Mesothelial cell of epicardium (in vitro differentiated cells): ENCODE measurements at regions not wholly inside any gene's neighbourhood (a gene's known extent, or its start where the extent isn't known, plus 50 kb on each side); places are given as distances from the start of the nearest gene placed in this dataset.

Source experiments
- DNase-seq, 2 experiments: peaks; one replicate each; pipeline ENCODE4 v3.0.0; 2021; ENCODE audit warnings: low spot score in 2 of 2; ENCODE audit not compliant: unreplicated experiment in 2 of 2
- H3K27ac Mint-ChIP-seq: 2 replicates; pipeline ENCODE4 v1.8.0; 2021; ENCODE audit warnings: mixed read lengths
- H3K27me3 Mint-ChIP-seq: 2 replicates; pipeline ENCODE4 v1.8.0; 2021; ENCODE audit warnings: low read depth, mixed read lengths
- H3K36me3 Mint-ChIP-seq: 2 replicates; pipeline ENCODE4 v1.8.0; 2021; ENCODE audit warnings: mixed read lengths
- H3K4me1 Mint-ChIP-seq: 2 replicates; pipeline ENCODE4 v1.8.0; 2021; ENCODE audit warnings: mixed read lengths
- H3K4me3 Mint-ChIP-seq: 2 replicates; pipeline ENCODE4 v1.8.0; 2021; ENCODE audit warnings: mild to moderate bottlenecking, moderate library complexity, mixed read lengths
- H3K9me3 Mint-ChIP-seq: 2 replicates; pipeline ENCODE4 v1.8.0; 2021; ENCODE audit warnings: mixed read lengths
- TF ChIP-seq, protein P1 (sequence below): fragments of 200-600 bp; sonication (generic); IDR thresholded peaks from one replicate; pipeline ENCODE4 v1.5.0; 2021; ENCODE audit warnings: antibody characterized with exemption; ENCODE audit not compliant: unreplicated experiment

DNA sequence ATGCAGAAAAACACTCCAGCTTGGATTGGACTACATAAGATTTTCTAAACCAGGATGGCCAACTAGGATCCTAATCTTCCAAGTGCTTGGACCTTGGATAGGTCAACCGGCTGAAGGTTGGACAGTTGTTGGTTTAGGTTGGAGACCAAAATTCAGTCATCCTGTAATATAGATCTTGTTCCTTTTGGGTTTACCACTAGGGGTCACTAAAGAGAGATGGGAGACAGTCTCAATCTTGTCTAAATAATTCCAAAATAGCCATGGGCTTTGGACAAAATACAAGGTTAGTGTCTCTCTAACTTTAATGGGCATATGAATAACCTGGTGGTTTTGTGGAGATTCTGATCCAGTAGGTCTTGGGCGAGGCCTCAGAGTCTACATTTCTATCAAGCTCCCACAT, 148.7 kb upstream of the ERCC6L2 start:
- Mint-ChIP-seq H3K4me3 (no peak overlapping the region), H3K36me3 (no peaks in the 10 kb centered on the region)

DNA sequence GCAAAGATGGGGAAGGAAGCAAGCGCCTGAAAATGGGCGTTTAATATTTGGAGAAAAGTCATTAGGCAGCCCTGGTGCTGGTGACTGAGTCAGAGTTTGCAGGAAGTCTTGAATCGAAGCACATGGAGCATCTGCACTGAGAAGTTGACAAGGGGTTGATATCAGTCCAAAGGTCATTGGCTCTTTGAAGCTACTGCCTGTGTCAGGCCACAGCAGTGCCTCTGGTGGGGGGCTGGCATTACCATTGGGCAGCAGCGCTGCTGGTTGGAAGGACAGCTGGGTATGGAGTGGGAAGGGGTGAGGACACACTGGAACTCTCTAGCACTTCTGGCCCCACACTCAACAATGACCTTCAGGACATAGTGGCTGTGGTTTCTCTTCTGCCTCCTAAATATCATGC, 150.4 kb upstream of the ERCC6L2 start:
- Mint-ChIP-seq H3K27ac (no peak overlapping the region), H3K9me3 (no peaks in the 10 kb centered on the region), H3K36me3 (no peaks in the 10 kb centered on the region), H3K4me3 (no peak overlapping the region), H3K4me1 (peaks cover 17% of the 10 kb centered on the region), H3K27me3 (no peaks in the 10 kb centered on the region)
- TF ChIP-seq, protein P1, sequence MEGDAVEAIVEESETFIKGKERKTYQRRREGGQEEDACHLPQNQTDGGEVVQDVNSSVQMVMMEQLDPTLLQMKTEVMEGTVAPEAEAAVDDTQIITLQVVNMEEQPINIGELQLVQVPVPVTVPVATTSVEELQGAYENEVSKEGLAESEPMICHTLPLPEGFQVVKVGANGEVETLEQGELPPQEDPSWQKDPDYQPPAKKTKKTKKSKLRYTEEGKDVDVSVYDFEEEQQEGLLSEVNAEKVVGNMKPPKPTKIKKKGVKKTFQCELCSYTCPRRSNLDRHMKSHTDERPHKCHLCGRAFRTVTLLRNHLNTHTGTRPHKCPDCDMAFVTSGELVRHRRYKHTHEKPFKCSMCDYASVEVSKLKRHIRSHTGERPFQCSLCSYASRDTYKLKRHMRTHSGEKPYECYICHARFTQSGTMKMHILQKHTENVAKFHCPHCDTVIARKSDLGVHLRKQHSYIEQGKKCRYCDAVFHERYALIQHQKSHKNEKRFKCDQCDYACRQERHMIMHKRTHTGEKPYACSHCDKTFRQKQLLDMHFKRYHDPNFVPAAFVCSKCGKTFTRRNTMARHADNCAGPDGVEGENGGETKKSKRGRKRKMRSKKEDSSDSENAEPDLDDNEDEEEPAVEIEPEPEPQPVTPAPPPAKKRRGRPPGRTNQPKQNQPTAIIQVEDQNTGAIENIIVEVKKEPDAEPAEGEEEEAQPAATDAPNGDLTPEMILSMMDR, result no peak
- DNase-seq, result no peak

More for the DNA sequence above, 148.7 kb upstream of the ERCC6L2 start:
- no peak for DNase-seq
- TF ChIP-seq, protein P1, result peak; percentile 67
- Mint-ChIP-seq H3K27me3 (no peaks in the 10 kb centered on the region), H3K4me1 (peaks cover 11% of the 10 kb centered on the region), H3K9me3 (no peaks in the 10 kb centered on the region), H3K27ac (no peak overlapping the region)

DNA sequence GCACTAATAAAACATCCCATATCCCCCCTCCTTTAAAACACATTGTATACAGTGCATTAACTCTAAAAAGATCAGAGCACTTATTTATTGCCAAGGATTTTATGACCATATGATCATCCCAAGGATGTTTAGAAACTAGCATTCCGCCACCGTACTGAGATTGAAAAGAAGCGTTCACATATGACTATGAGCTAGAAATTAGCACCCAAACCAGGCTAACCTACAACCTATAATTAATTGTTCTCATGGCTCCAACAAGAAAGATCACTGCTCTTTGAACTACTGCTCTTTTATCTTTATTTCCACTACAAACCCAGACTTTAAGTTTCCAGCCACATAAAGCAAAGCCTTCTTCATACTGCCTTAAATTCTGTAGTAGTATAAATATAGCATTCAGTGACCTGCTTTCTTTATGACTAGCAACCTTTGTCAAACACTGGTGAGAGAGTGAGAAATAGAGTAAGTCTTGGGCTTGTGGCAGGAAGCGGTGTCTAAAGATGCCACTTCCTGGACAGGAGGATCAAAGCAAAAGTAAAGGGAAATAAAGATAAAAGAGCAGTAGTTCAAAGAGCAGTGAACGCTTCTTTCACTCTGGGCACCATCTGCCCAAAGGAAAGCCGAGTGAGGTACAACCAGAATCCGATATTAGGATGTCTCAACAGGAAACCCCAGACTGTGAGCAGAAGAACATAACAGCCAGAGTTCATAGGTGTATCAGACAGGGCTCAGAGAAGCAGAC, 151.1 kb upstream of the ERCC6L2 start:
- Mint-ChIP-seq H3K4me1 (peaks cover 18% of the 10 kb centered on the region), H3K27me3 (no peaks in the 10 kb centered on the region), H3K36me3 (no peaks in the 10 kb centered on the region), H3K27ac (no peak overlapping the region), H3K9me3 (no peaks in the 10 kb centered on the region), H3K4me3 (no peak overlapping the region)
- DNase-seq, result no peak
- TF ChIP-seq, protein P1, result no peak

DNA sequence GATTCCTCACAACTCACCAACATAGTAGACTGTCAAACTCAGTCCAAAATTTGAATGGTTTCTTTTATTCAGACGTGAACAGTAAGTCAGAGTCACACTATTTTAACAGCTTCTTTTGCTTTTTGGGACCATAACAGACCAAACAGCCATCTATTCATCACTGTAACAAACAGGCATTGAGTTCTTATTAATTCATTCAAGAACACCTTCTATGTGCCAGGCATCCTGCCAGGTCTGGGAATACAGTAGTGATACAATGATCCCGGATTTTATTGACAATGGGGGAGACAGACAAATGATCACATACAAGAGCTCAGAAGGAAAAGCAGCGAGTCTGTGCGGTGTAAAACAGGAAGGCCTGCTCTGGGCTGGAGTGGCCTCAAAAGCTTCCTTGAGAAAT, 153.3 kb upstream of the ERCC6L2 start:
- Mint-ChIP-seq H3K27ac (no peak overlapping the region), H3K4me3 (no peak overlapping the region), H3K9me3 (peaks cover 8% of the 10 kb centered on the region), H3K4me1 (peaks cover 18% of the 10 kb centered on the region), H3K36me3 (no peaks in the 10 kb centered on the region), H3K27me3 (no peaks in the 10 kb centered on the region)
- DNase-seq, result no peak
- TF ChIP-seq, protein P1, result no peak

DNA sequence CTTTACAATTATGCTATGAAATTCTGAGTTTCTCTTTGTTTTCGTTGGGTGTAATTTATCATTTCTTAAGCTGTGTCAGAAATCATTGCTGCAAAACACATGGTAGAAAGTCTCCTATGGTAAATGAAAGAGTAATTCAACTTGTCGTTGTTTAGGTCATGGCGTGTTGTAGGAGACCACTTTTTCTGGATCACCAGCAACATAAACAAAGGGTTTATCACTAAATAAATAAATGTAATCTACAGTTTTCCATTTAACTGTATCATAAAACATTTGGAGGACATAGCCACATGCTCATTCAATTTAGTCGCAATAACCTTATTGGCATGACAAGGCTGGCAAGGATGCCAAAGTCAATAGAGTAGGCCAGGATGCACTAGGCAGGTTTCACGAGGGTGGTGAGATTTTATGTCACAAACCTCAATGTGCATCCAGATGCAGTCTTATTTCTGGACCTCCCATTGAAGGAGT, 154.4 kb upstream of the ERCC6L2 start:
- DNase-seq, result no peak
- peaks cover 8% of the 10 kb centered on the region for H3K9me3 Mint-ChIP-seq
- H3K27me3 Mint-ChIP-seq, result no peaks in the 10 kb centered on the region
- TF ChIP-seq, protein P1, result no peak
- peaks cover 18% of the 10 kb centered on the region for H3K4me1 Mint-ChIP-seq
- no peak overlapping the region for H3K27ac Mint-ChIP-seq
- no peaks in the 10 kb centered on the region for H3K36me3 Mint-ChIP-seq
- H3K4me3 Mint-ChIP-seq, result no peak overlapping the region
